SK-N-SH (cell line): ENCODE measurements at regions not wholly inside any gene's neighbourhood (a gene's known extent, or its start where the extent isn't known, plus 50 kb on each side); places are given as distances from the start of the nearest gene placed in this dataset.

Experiments
- CTCF ChIA-PET: fragments of 300-600, 350-600 bp; formaldehyde crosslinking; extraction: SDS; loops from one replicate; lab custom pipeline; 2021; lab: Yijun Ruan, JAX
- POLR2A ChIA-PET: fragments of 350-600 bp; sonication (Branson Sonifier 250); formaldehyde crosslinking; extraction: SDS; loops from one replicate; lab custom pipeline; 2020; ENCODE audit warnings: antibody characterized with exemption, inconsistent platforms; lab: Yijun Ruan, JAX
- DNase-seq: peaks from one replicate; pipeline ENCODE4 v3.0.0; 2012
- H2AFZ ChIP-seq: fragments of 200-600 bp; sonication (generic); 2 replicates; pipeline ENCODE4 v1.8.1; 2016; ENCODE audit warnings: antibody characterized with exemption, mild to moderate bottlenecking, low read depth
- H3F3A ChIP-seq: fragments of 200-600 bp; sonication (generic); replicated peaks from 2 replicates; pipeline ENCODE3; 2016; ENCODE audit warnings: antibody characterized with exemption, mild to moderate bottlenecking; ENCODE audit not compliant: insufficient read depth
- H3K27ac ChIP-seq, 2 experiments: fragments of 200-500 bp in 1 of 2; fragments of 200-600 bp in 1 of 2; sonication (Bioruptor generic) in 1 of 2; sonication (generic), shearing (Covaris generic) in 1 of 2; 2 replicates each; pipeline versions ENCODE4 v1.5.1 to v1.6.1; 2014 to 2016; ENCODE audit warnings: low read depth in 2 of 2, inconsistent platforms in 1 of 2, low read length in 1 of 2, mild to moderate bottlenecking in 1 of 2, mixed read lengths in 1 of 2
- H3K27me3 ChIP-seq: fragments of 200-600 bp; sonication (generic), shearing (Covaris generic); 2 replicates; pipeline ENCODE4 v1.6.1; 2016; ENCODE audit warnings: mixed run types; ENCODE audit not compliant: insufficient read depth
- H3K36me3 ChIP-seq, 2 experiments: fragments of 200-500 bp in 1 of 2; fragments of 200-600 bp in 1 of 2; sonication (Bioruptor generic) in 1 of 2; sonication (generic) in 1 of 2; replicated peaks in 1 of 2; 2 replicates each; pipeline versions ENCODE3 to v1.5.1; 2014 to 2016; ENCODE audit warnings: low read length in 1 of 2, mild to moderate bottlenecking in 1 of 2; ENCODE audit not compliant: insufficient read depth in 2 of 2, control insufficient read depth in 1 of 2
- H3K4me1 ChIP-seq, 2 experiments: fragments of 200-500 bp in 1 of 2; fragments of 200-600 bp in 1 of 2; sonication (Bioruptor generic) in 1 of 2; sonication (generic), shearing (Covaris generic) in 1 of 2; 2 replicates each; pipeline versions ENCODE4 v1.5.1 to v1.6.1; 2014 to 2016; ENCODE audit warnings: low read depth in 1 of 2, low read length in 1 of 2, mixed run types in 1 of 2; ENCODE audit not compliant: insufficient read depth in 2 of 2, control insufficient read depth in 1 of 2
- H3K4me2 ChIP-seq: fragments of 200-600 bp; sonication (generic), shearing (Covaris generic); 2 replicates; pipeline ENCODE4 v1.6.1; 2017; ENCODE audit warnings: mixed run types
- H3K4me3 ChIP-seq, 2 experiments: fragments of 200-500 bp in 1 of 2; fragments of 200-600 bp in 1 of 2; sonication (Bioruptor generic) in 1 of 2; sonication (generic), shearing (Covaris generic) in 1 of 2; 2 replicates each; pipeline versions ENCODE4 v1.5.1 to v1.8.1; 2014 to 2016; ENCODE audit warnings: low read depth in 2 of 2, inconsistent platforms in 1 of 2, low read length in 1 of 2, mild to moderate bottlenecking in 1 of 2, mixed read lengths in 1 of 2, moderate library complexity in 1 of 2
- H3K79me2 ChIP-seq: fragments of 200-600 bp; sonication (generic); 2 replicates; pipeline ENCODE4 v1.8.1; 2017; ENCODE audit warnings: mild to moderate bottlenecking; ENCODE audit not compliant: insufficient read depth
- H3K9ac ChIP-seq: fragments of 200-600 bp; sonication (generic); 2 replicates; pipeline ENCODE4 v1.6.1; 2017; ENCODE audit warnings: mixed run types
- H3K9me2 ChIP-seq: fragments of 200-600 bp; sonication (generic); 2 replicates; pipeline ENCODE4 v1.6.1; 2017; ENCODE audit warnings: mixed run types
- H3K9me3 ChIP-seq: fragments of 200-600 bp; sonication (generic); 2 replicates; pipeline ENCODE4 v1.6.1; 2017; ENCODE audit warnings: mixed run types, mild to moderate bottlenecking, moderate library complexity
- H4K20me1 ChIP-seq: fragments of 200-600 bp; sonication (generic); 2 replicates; pipeline ENCODE4 v1.6.1; 2017; ENCODE audit warnings: mild to moderate bottlenecking, mixed run types; ENCODE audit not compliant: insufficient read depth
- EP300 ChIP-seq, 2 experiments: IDR thresholded peaks; 2 replicates each; pipeline versions ENCODE4 v1.4.0 to v1.6.1; 2012; ENCODE audit warnings: borderline replicate concordance in 1 of 2, low read depth in 1 of 2, low read length in 1 of 2
- EZH2phosphoT487 ChIP-seq: fragments of 200-600 bp; sonication (generic); IDR thresholded peaks from 2 replicates; pipeline ENCODE4 v1.6.1; 2017; ENCODE audit warnings: low read depth, mixed run types, mild to moderate bottlenecking, antibody characterized with exemption, moderate library complexity, borderline replicate concordance
- FOXJ3 ChIP-seq: sonication (generic); formaldehyde crosslinking; IDR thresholded peaks from 2 replicates; pipeline ENCODE4 v1.5.1; 2020; ENCODE audit warnings: mild to moderate bottlenecking, missing genetic modification reagents
- GATA2 ChIP-seq: sonication (generic); formaldehyde crosslinking; IDR thresholded peaks from 2 replicates; pipeline ENCODE4 v1.5.0; 2020; ENCODE audit warnings: mild to moderate bottlenecking, missing genetic modification reagents
- JUND ChIP-seq: IDR thresholded peaks from 2 replicates; pipeline ENCODE4 v1.4.0; 2012
- MXI1 ChIP-seq: IDR thresholded peaks from 2 replicates; pipeline ENCODE4 v1.6.1; 2012; ENCODE audit warnings: mild to moderate bottlenecking, low read depth, low read length, improper control_type of control experiment
- PBX3 ChIP-seq: IDR thresholded peaks from 2 replicates; pipeline ENCODE4; 2012
- RAD21 ChIP-seq: IDR thresholded peaks from 2 replicates; pipeline ENCODE4 v1.6.1; 2012; ENCODE audit warnings: mild to moderate bottlenecking, low read length
- RCOR1 ChIP-seq: fragments of 150-350 bp; IDR thresholded peaks from 2 replicates; pipeline ENCODE4 v1.6.1; 2017; ENCODE audit warnings: antibody characterized with exemption, low read length
- RXRA ChIP-seq: IDR thresholded peaks from 2 replicates; pipeline ENCODE4 v1.4.0; 2012; ENCODE audit warnings: low read depth, mild to moderate bottlenecking, borderline replicate concordance
- TAF1 ChIP-seq: IDR thresholded peaks from 2 replicates; pipeline ENCODE4 v1.6.1; 2012; ENCODE audit warnings: low read depth, mild to moderate bottlenecking, low read length, moderate library complexity, borderline replicate concordance
- TCF12 ChIP-seq: IDR thresholded peaks from 2 replicates; pipeline ENCODE4 v1.4.0; 2012
- YY1 ChIP-seq: IDR thresholded peaks from 2 replicates; pipeline ENCODE4 v1.4.0; 2012; ENCODE audit warnings: low read depth, mild to moderate bottlenecking
- WGBS: methylation state at CpG from one replicate; pipeline ENCODE4 v1.1.6; 2017; ENCODE audit warnings: low lambda C conversion rate; 5-methylcytosine and 5-hydroxymethylcytosine counted together
- TF ChIP-seq, protein P1 (sequence below): fragments of 200-600 bp; sonication (generic); IDR thresholded peaks from 2 replicates; pipeline ENCODE4 v1.6.1; 2017; ENCODE audit warnings: antibody characterized with exemption, mild to moderate bottlenecking, moderate library complexity
- TF ChIP-seq, protein P2 (sequence below): IDR thresholded peaks from 2 replicates; pipeline ENCODE4 v1.6.1; 2012; ENCODE audit warnings: mild to moderate bottlenecking, low read depth, low read length, moderate library complexity

GRCh38 chr17:73711184-73711583 is 66.9 kb upstream of the SDK2 start:
- Histone ChIP-seq H3K79me2 (no peaks in the 10 kb centered on the region), H3K36me3 (no peaks in the 10 kb centered on the region), H3K9me2 (no peaks in the 10 kb centered on the region), H4K20me1 (no peaks in the 10 kb centered on the region), H3K4me1 (peaks cover 0 to 8% of the 10 kb centered on the region in 2 experiments; a peak in 2 of 4 replicates), H3K4me3 (no peak overlapping the region), H2AFZ (no peak overlapping the region), H3K9me3 (no peaks in the 10 kb centered on the region), H3K9ac (no peak overlapping the region), H3K27ac (no peak overlapping the region), H3K27me3 (no peaks in the 10 kb centered on the region), H3F3A (no peaks in the 10 kb centered on the region), H3K4me2 (no peak overlapping the region)
- no peak for DNase-seq
- CTCF ChIA-PET: interaction anchor here (0.6 to 5.2 kb wide), 36 partner anchors 8 to 484 kb away, joined by 3 to 73 read pairs (median 6); partner anchors contain the start of gene SDK2
- POLR2A ChIA-PET: no interaction called here
- 50% methylated on average over 5 of the region's 5 CpGs for WGBS
- TF ChIP-seq RXRA: no peak
- no peak for TF ChIP-seq FOXJ3 (CRISPR knock-in tag)
- no peak for TF ChIP-seq EP300 (IDR thresholded peaks at IDR 0.05; ENCODE audit: borderline replicate concordance in 1 of 2, low read depth in 1 of 2, low read length in 1 of 2)
- TF ChIP-seq, protein P1, sequence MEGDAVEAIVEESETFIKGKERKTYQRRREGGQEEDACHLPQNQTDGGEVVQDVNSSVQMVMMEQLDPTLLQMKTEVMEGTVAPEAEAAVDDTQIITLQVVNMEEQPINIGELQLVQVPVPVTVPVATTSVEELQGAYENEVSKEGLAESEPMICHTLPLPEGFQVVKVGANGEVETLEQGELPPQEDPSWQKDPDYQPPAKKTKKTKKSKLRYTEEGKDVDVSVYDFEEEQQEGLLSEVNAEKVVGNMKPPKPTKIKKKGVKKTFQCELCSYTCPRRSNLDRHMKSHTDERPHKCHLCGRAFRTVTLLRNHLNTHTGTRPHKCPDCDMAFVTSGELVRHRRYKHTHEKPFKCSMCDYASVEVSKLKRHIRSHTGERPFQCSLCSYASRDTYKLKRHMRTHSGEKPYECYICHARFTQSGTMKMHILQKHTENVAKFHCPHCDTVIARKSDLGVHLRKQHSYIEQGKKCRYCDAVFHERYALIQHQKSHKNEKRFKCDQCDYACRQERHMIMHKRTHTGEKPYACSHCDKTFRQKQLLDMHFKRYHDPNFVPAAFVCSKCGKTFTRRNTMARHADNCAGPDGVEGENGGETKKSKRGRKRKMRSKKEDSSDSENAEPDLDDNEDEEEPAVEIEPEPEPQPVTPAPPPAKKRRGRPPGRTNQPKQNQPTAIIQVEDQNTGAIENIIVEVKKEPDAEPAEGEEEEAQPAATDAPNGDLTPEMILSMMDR: no peak
- no peak for TF ChIP-seq TAF1
- no peak for TF ChIP-seq RAD21
- no peak for TF ChIP-seq GATA2 (CRISPR knock-in tag)
- TF ChIP-seq RCOR1: no peak
- TF ChIP-seq EZH2phosphoT487: no peak
- TF ChIP-seq PBX3: no peak
- no peak for TF ChIP-seq MXI1
- TF ChIP-seq YY1: no peak
- TF ChIP-seq TCF12: no peak
- TF ChIP-seq JUND: no peak
- TF ChIP-seq, protein P2, sequence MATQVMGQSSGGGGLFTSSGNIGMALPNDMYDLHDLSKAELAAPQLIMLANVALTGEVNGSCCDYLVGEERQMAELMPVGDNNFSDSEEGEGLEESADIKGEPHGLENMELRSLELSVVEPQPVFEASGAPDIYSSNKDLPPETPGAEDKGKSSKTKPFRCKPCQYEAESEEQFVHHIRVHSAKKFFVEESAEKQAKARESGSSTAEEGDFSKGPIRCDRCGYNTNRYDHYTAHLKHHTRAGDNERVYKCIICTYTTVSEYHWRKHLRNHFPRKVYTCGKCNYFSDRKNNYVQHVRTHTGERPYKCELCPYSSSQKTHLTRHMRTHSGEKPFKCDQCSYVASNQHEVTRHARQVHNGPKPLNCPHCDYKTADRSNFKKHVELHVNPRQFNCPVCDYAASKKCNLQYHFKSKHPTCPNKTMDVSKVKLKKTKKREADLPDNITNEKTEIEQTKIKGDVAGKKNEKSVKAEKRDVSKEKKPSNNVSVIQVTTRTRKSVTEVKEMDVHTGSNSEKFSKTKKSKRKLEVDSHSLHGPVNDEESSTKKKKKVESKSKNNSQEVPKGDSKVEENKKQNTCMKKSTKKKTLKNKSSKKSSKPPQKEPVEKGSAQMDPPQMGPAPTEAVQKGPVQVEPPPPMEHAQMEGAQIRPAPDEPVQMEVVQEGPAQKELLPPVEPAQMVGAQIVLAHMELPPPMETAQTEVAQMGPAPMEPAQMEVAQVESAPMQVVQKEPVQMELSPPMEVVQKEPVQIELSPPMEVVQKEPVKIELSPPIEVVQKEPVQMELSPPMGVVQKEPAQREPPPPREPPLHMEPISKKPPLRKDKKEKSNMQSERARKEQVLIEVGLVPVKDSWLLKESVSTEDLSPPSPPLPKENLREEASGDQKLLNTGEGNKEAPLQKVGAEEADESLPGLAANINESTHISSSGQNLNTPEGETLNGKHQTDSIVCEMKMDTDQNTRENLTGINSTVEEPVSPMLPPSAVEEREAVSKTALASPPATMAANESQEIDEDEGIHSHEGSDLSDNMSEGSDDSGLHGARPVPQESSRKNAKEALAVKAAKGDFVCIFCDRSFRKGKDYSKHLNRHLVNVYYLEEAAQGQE: no peak
